Progenitor cell of endocrine pancreas (in vitro differentiated cells): ENCODE measurements at regions not wholly inside any gene's neighbourhood (a gene's known extent, or its start where the extent isn't known, plus 50 kb on each side); places are given as distances from the start of the nearest gene placed in this dataset.
A peak's percentile ranks its signal among the peaks of the same experiment; 100 is the strongest.

Experiments used
- DNase-seq: peaks from one replicate; pipeline ENCODE4 v3.0.0; 2021; ENCODE audit warnings: low spot score; ENCODE audit not compliant: unreplicated experiment
- H3K27ac Mint-ChIP-seq: 2 replicates; pipeline ENCODE4 v1.8.0; 2021; ENCODE audit warnings: mild to moderate bottlenecking, moderate library complexity, mixed read lengths
- H3K27me3 Mint-ChIP-seq: 2 replicates; pipeline ENCODE4 v1.8.0; 2021; ENCODE audit warnings: mixed read lengths
- H3K36me3 Mint-ChIP-seq: 2 replicates; pipeline ENCODE4 v1.8.0; 2022; ENCODE audit warnings: mixed read lengths; ENCODE audit not compliant: insufficient read depth
- H3K4me1 Mint-ChIP-seq: 2 replicates; pipeline ENCODE4 v1.8.0; 2021; ENCODE audit warnings: low read depth, mixed read lengths
- H3K4me3 Mint-ChIP-seq: 2 replicates; pipeline ENCODE4 v1.8.0; 2021; ENCODE audit warnings: low read depth, mild to moderate bottlenecking, moderate library complexity, mixed read lengths
- H3K9me3 Mint-ChIP-seq: 2 replicates; pipeline ENCODE4 v1.8.0; 2021; ENCODE audit warnings: low read depth, mixed read lengths
- TF ChIP-seq, protein P1 (sequence below): fragments of 200-600 bp; sonication (generic); IDR thresholded peaks from one replicate; pipeline ENCODE4 v1.5.0; 2021; ENCODE audit warnings: antibody characterized with exemption, mild to moderate bottlenecking; ENCODE audit not compliant: unreplicated experiment

DNA sequence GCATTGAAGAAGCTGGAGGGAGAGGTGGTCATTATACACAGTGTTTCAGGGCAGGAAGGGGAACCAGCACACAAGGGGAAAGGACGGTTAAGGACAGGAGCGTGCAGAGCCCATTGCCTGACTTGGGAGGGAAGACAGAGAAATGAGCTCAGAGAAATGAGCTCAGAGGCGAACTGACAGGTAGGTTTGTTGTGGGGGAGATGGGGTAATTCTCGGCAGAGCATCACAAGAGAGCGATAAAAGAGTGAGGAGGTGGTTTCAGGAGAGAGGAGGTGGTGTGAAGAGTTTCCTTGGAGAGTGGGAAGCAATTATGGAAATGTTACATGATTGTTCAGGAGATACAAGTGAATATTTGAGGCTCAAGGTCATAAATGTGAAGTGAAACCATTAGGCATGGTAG, 61.0 kb downstream of the MRGPRX1 start:
- Mint-ChIP-seq H3K36me3 (no peaks in the 10 kb centered on the region), H3K9me3 (no peaks in the 10 kb centered on the region), H3K4me1 (peaks cover 1% of the 10 kb centered on the region), H3K27ac (no peak overlapping the region), H3K4me3 (no peak overlapping the region), H3K27me3 (peaks cover 19% of the 10 kb centered on the region)
- TF ChIP-seq, protein P1, sequence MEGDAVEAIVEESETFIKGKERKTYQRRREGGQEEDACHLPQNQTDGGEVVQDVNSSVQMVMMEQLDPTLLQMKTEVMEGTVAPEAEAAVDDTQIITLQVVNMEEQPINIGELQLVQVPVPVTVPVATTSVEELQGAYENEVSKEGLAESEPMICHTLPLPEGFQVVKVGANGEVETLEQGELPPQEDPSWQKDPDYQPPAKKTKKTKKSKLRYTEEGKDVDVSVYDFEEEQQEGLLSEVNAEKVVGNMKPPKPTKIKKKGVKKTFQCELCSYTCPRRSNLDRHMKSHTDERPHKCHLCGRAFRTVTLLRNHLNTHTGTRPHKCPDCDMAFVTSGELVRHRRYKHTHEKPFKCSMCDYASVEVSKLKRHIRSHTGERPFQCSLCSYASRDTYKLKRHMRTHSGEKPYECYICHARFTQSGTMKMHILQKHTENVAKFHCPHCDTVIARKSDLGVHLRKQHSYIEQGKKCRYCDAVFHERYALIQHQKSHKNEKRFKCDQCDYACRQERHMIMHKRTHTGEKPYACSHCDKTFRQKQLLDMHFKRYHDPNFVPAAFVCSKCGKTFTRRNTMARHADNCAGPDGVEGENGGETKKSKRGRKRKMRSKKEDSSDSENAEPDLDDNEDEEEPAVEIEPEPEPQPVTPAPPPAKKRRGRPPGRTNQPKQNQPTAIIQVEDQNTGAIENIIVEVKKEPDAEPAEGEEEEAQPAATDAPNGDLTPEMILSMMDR, result no peak
- DNase-seq, result no peak

DNA sequence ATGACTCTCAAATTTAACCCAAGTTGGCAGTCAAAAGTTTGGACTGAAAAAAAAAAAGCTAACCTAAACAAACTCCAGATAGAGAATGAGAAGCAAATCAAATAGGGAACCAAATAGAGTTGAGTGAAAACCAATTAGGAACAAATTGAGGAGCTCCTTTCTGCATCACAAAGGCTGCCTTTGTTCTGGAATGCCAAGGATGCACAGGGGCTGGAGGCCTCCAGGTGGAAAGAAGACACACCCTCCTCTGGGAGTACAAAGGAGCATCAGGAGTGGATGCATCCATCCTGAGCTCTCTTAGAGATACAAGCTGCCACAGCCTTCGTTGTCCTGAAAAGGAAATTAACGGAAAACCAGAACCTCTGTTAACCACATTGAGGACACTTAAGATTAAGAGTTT, 73.3 kb downstream of the MRGPRX1 start:
- Mint-ChIP-seq H3K27ac (no peak overlapping the region), H3K9me3 (no peaks in the 10 kb centered on the region), H3K4me3 (no peak overlapping the region), H3K27me3 (peaks cover 8% of the 10 kb centered on the region), H3K36me3 (no peaks in the 10 kb centered on the region), H3K4me1 (no peaks in the 10 kb centered on the region)
- DNase-seq, result no peak
- TF ChIP-seq, protein P1, result no peak

DNA sequence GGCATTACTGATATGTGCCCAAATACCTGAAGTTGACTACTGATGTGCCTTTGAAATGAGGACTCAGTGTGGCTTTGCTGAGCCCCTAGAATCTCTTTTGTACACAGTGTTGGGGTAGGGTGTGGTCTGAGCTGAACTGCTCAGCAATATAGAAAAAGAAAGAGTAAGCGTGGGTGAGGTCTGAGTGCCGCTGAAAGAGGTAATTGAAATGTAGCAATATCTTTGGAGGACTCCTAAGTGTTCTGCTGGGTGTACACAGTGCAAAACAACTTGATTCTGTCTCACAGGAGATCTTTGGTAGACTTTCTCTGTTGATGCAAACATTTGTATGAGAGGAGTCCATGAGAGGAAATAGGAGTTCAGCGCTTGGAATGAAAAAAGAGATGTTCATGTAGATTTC, 73.7 kb upstream of the PTPN5 start:
- H3K4me1 Mint-ChIP-seq, result no peaks in the 10 kb centered on the region
- DNase-seq, result no peak
- no peak overlapping the region for H3K4me3 Mint-ChIP-seq
- H3K27me3 Mint-ChIP-seq, result peaks cover 8% of the 10 kb centered on the region
- H3K9me3 Mint-ChIP-seq, result no peaks in the 10 kb centered on the region
- TF ChIP-seq, protein P1, result no peak
- H3K27ac Mint-ChIP-seq, result no peak overlapping the region
- H3K36me3 Mint-ChIP-seq, result no peaks in the 10 kb centered on the region

DNA sequence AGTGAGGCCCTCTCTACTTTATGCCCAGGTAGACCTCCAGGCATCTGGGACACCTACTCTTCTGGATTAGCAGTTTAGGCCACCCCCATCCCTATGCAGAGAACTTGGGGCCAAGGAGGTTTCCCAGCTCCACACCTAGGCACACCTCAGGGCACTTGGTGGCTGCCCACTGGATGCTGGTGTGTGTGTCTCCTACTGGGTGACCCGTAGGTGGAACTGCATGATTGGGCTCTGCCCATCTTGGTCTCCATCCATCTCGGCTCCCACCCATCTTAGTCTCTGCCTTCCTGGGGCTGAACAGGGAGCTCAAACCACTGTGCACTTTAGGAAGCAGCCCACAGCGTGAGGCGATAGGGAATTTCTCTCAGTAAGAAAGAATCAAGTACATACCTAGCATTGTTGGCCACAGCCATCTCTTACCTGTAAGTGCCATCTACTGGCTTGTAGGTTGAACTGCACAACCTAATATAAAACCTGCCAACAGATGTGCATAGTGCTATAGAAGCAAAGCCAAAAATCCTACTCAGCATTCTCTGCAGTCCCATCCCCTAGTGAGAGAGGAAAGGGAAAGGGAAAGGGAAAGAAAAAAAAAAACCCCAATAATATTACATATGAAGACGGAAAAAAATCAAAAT, 61.6 kb upstream of the PTPN5 start:
- peak; percentile 12 for DNase-seq
- Mint-ChIP-seq H3K27ac (no peak overlapping the region), H3K9me3 (peaks cover 6% of the 10 kb centered on the region), H3K27me3 (peaks cover 6% of the 10 kb centered on the region), H3K36me3 (no peaks in the 10 kb centered on the region), H3K4me1 (no peaks in the 10 kb centered on the region), H3K4me3 (no peak overlapping the region)
- TF ChIP-seq, protein P1, result peak; percentile 71

DNA sequence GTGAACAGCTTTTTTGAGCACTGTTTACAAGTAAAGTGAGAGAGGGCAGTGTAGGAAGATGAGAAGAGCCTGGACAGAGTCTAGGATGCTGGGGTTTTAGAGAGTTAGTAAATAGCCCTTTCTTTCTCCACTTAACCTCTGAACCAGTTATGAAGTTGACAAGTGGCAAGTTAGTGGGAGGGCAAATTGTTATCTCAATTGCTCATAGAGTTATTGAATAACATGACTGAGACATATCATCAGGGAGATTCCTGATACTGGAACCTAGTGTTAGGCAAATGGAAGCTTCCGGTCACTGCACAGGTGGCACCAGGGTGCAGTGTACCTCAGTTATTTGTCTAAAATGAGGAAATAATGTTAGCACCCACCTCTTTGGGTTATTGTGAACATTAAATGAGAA, 57.8 kb upstream of the PTPN5 start:
- peaks cover 9% of the 10 kb centered on the region for H3K27me3 Mint-ChIP-seq
- H3K4me3 Mint-ChIP-seq, result no peak overlapping the region
- H3K9me3 Mint-ChIP-seq, result no peaks in the 10 kb centered on the region
- H3K4me1 Mint-ChIP-seq, result no peaks in the 10 kb centered on the region
- no peak for DNase-seq
- TF ChIP-seq, protein P1, result no peak
- H3K36me3 Mint-ChIP-seq, result no peaks in the 10 kb centered on the region
- H3K27ac Mint-ChIP-seq, result no peak overlapping the region
